HG03432 (cell line): ENCODE measurements at regions not wholly inside any gene's neighbourhood (a gene's known extent, or its start where the extent isn't known, plus 50 kb on each side); places are given as distances from the start of the nearest gene placed in this dataset.

Source experiments
- ATAC-seq: cut with Tn5 transposase; IDR thresholded peaks from one replicate; pipeline ENCODE4 v1.9.1; 2021; ENCODE audit warnings: mild to moderate bottlenecking, moderate library complexity; ENCODE audit not compliant: unreplicated experiment

- no peak for ATAC-seq
Observed at GRCh38 chr7:136079066-136079465, 101.9 kb upstream of the MTPN start.

- ATAC-seq, result no peak
Observed at GRCh38 chr7:136078630-136079029, 101.5 kb upstream of the MTPN start.

GRCh38 chr7:136076954-136077353, 99.8 kb upstream of the MTPN start:
- ATAC-seq, result no peak

DNA sequence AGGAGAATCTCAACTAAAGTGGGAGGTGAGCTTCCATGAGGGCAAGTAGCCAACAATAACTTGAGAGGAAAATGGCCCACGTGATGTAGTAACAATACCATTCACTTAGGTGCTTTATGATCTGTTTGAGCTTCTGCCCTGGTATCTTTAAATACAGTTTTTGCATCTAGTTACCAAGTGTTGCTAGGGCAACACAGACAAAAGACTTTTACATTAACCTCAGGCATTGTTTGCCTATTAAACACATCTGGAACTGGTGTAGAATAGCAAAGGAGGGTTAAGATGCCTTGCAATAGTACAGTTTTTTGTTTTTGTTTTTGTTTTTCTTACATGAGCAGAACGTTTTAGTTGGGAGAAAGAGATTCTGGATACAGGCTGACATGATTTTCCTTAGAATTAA, 97.7 kb upstream of the MTPN start:
- ATAC-seq, result no peak

- ATAC-seq, result no peak
Observed at GRCh38 chr7:136072447-136072846, 95.3 kb upstream of the MTPN start.

DNA sequence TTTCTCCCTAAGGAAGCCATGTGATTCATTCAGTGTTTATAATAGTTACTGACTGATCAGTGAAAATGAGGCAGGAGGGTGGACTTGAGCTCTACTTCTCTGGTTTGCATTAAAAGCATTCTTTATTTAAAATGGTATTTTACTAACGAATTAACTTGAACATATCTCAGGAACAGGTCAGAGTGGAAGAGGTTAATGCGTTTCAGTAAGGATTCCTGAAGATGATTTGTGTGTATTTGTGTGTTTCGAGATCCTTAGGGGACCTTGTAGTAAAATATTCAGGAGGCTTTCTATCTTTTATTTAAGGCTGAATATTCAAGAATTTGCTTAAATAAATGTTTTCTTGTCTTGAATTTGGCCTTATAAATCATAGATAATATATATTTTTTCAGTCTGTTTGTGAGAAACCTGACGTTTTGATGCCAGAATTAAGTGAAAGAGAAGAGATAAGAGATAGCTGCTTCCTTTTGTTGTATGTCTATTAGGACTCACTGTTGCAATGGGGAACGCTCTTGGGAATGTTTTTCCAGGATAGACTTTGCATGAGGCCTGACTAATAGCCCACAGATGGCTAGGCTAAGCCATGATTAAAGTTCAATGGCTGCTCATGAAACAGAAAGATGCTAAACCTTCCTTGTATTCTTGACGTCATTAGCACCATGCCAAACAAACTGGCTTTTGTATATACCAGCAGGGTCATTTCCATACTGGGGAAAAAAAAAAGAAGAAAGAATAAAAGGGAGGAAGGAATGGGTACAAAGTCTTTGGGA, 93.8 kb upstream of the MTPN start:
- no peak for ATAC-seq

GRCh38 chr7:136069840-136070529, 92.8 kb upstream of the MTPN start:
- no peak for ATAC-seq

GRCh38 chr7:136067277-136067676, 90.1 kb upstream of the MTPN start:
- ATAC-seq, result no peak

DNA sequence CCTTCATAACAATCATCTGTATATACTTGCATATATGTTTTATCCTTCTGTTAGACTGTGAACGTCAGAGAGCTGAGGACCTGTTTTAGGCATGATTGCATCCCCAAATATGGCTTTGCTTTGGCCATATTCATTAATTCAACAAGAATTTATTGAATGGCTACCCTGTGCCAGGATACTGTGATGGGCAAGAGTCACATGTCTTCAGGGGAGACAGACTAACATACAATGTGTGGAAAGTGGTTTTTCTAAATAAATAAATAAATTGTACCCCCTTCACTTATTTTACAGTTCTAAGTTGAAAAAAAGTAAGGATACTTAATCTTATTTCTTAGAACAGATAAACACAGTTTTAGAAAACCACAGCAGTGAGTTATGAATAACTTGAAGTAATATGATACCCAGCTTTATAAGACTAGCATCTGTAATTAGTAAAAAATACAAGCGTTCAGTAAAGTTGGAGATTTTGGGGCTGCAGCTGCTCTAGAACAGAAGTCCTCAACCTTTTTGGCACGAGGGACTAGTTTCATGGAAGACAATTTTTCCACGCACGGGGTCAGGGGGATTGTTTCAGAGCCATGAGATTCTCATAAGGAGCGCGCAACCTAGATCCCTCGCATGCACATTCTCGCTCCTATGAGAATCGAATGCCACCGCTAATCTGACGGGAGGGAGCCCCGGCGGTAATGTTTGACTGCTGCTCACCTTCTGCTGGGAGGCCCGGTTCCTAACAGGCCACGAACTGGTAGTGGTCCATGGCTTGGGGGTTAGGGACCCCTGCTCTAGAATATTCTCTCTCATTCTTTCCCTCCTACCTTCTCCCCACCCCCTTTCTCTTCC, 89.4 kb upstream of the MTPN start:
- no peak for ATAC-seq

- no peak for ATAC-seq
Observed at GRCh38 chr7:136064627-136065237, 87.6 kb upstream of the MTPN start.

DNA sequence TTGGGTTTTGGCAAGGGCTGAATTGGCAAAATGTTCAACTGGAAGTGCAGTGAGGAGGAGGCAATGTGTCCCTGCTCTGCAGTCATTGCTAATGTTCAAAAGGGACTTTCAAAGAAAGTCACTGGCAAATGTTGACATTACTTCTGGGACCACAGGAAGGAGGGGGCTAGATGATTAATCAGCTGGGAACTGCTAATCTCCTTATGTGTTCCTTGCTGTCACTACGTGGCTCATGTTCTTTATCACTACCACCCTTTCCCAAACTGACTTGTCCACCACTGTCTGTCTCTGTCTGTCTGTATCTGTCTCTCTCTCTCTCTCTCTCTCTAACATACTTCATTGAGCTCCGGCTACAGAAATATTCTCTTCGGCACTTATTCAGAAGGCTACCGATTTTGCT, 86.9 kb upstream of the MTPN start:
- no peak for ATAC-seq

DNA sequence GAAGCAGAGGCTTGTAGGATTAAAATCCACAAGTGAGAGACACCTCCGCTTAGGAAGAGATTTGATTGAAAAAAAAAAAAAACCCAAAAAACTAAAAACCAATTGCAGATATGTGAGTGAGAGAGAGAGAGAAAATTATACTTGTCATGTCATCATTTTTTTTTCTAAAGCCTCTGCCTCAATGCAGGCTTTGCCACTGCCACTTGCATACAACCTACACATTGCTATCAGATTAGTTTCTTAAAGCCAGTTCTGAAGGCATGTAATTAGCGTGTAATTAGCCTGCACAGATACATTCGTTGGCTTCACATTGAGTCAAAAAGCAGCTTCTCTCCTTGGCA, 86.1 kb upstream of the MTPN start:
- no peak for ATAC-seq

DNA sequence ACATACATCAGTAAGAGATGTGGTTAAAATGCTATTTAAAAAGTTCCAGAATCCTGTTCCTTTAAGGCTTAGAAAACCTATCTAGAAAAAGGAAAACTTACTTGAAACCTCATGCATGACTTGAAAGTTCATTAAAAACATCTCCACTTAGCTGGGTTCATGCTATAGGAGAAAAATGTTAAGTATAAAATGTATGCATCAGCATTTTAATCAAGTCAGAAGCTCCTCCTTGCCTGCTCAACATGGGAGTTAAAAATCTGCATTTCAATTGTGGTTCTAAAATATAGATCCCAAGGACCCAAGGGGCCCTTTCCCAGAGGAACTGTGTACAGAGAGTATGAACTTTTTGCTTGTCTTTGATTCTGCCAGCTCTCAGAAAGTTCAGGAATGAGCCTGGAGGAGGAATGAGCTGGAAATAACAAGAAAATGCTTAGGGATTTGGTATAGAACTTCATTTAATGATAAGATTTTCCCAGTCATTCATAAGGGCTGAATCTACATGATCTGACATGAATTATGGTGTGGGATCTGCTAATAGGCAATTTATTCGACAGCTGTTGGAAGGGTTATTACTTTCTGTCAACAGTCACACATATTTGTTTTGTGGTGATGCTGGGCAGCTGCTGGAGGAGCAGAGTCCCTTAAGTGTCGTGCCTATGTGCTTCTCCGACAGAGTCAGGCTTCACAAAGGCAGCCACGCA, 85.6 kb upstream of the MTPN start:
- no peak for ATAC-seq

DNA sequence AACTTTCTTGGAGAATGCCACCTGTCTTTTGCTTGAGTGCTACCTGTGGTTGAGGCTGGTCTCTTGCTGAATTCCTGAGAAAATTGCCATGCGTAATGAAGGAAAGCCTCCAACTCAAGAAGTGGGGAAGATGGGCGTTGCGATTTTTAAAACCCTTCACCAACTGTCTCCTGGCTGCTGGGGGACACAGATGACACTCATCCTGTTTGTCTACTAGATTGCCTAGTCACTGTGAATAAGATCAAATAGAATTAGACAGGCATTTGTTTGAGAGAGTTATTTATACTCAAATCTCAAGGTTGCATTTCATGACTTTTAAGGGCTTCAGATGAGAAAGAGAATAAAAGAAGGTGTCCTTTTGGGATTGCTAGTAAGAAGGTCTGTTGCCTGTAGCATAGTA, 84.3 kb upstream of the MTPN start:
- no peak for ATAC-seq

DNA sequence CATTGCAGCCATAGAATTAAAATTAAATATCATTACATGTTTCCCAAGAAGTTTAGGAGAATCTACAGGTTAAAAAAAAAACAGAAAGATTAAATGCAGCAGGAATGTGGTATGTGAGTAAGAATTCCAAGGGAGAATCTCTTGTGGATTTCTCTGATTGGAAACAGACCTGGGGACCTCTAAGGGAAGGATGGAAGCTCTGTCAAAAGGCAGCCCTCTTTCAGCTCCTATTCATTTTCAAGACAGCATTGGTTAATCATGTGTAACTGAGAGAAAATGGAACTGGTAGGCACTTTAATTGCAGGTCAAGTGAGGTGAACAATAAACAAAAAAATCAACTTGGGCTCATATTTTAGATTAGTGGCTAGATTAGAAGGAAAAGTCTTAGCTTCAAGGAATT, 81.4 kb upstream of the MTPN start:
- no peak for ATAC-seq

DNA sequence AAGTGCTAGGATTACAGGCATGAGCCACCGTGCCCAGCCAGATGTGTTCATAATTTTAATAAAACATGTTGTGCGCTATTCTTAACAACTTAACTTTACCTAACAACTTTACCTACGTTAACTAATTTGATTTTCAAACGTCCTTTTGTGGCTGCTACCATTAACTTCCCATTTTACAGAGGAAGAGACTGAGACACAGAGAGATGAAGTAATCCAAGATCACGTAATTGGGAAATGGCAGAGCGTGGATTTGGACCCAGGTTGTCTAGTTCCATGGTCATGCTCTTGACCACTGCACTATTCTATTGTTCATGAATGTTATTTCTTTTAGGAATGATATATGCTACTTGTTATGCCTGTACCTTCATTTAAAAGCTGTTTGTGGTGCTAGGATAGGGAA, 80.3 kb upstream of the MTPN start:
- no peak for ATAC-seq

- ATAC-seq, result no peak
Observed at GRCh38 chr7:136056651-136057231, 79.6 kb upstream of the MTPN start.

DNA sequence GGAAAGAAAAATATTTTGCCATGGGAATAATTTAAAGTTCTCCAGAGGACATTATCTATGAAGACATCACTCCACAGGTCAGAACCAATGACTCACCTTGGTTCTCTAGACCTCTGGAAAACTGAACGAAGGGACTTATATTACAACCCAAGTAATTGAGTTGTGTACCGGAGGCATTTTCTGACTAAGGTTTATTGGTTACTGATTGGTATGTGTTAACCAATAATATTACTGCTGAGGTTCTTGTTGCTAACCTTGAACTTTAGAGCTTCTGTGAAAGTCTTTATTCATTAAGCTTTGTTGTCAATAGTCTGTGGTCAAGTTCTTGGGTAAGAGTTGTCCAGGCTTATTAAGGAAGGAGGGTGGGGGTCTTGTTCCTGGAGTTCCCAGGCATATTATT, 78.1 kb upstream of the MTPN start:
- ATAC-seq, result no peak

DNA sequence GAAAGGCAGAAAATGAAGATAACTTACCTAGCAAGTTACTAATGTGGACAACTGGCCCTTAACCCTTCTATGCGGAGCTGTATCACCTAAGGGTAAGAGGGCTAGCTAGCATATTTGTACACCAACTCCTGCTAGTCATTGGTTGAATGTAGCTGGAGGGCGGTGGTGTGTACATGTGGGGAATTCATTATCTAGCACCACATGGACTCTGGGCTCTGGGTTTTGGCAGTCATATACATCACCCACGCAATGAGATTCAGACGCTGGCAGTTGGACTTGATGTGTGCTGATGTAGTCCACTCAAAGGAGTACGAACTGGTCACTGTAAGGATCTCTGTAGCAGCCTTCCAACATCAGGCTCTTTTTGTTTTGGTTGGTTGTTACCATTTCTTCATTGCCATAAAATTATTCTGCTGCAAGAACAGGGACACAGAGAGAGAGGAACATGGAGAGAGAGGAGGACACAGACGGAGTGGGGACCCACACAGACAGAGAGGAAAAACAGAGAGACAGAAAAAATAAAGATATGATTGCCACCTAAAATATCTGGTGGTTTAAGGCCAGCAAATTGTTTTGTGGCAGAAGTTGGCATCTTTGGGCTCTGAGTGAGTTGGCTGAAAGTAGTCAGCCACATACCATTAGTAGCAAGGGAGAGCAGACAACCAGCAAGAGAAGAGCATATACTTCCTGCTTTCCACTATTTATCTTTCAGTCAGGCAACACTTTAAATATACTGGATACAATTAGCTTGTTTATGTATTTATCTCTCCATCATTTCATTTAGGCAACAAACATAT, 76.7 kb upstream of the MTPN start:
- no peak for ATAC-seq
